Activated naive CD8-positive, alpha-beta T cell (primary cell): ENCODE measurements at regions not wholly inside any gene's neighbourhood (a gene's known extent, or its start where the extent isn't known, plus 50 kb on each side); places are given as distances from the start of the nearest gene placed in this dataset.
A peak's percentile ranks its signal among the peaks of the same experiment; 100 is the strongest.
"Not testable (repeated sequence)": the region's sequence is repeated elsewhere in the genome, so short reads cannot be mapped to it uniquely, and the experiment has no call there.

ENCODE experiments used
- H3K27ac Mint-ChIP-seq: one replicate; pipeline ENCODE4 v1.8.0; 2021; ENCODE audit warnings: mixed read lengths
- H3K27me3 Mint-ChIP-seq: one replicate; pipeline ENCODE4 v1.8.0; 2021; ENCODE audit warnings: mixed read lengths
- H3K36me3 Mint-ChIP-seq: one replicate; pipeline ENCODE4 v1.8.0; 2021; ENCODE audit warnings: mixed read lengths
- H3K4me1 Mint-ChIP-seq: one replicate; pipeline ENCODE4 v1.8.0; 2021; ENCODE audit warnings: low read depth, mixed read lengths
- H3K4me3 Mint-ChIP-seq: one replicate; pipeline ENCODE4 v1.8.0; 2021; ENCODE audit warnings: mild to moderate bottlenecking, mixed read lengths
- H3K9me3 Mint-ChIP-seq: one replicate; pipeline ENCODE4 v1.8.0; 2021; ENCODE audit warnings: low read depth, mixed read lengths

DNA sequence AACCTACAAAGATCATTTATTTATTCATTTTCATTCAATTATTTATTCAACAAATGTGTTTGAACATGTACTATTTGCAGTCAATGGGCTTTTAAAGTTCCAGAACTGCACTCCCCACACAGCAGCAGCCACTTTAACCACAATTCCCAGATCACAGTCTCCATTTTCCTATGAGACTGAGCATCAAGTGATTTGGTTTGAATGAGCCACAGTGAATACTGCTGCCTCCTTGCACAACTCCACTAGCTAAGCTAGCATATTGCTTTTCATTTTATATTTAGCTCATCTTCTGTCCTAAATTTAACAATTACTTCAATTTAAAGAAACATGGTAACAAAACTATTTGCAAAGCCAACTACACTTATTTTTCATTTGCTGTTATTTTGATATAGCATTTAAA lies 353.4 kb upstream of the VRK2 start:
- Mint-ChIP-seq H3K27ac (no peak overlapping the region), H3K4me3 (no peak overlapping the region), H3K36me3 (no peaks in the 10 kb centered on the region), H3K9me3 (peaks cover 17% of the 10 kb centered on the region), H3K4me1 (no peaks in the 10 kb centered on the region), H3K27me3 (no peaks in the 10 kb centered on the region)

DNA sequence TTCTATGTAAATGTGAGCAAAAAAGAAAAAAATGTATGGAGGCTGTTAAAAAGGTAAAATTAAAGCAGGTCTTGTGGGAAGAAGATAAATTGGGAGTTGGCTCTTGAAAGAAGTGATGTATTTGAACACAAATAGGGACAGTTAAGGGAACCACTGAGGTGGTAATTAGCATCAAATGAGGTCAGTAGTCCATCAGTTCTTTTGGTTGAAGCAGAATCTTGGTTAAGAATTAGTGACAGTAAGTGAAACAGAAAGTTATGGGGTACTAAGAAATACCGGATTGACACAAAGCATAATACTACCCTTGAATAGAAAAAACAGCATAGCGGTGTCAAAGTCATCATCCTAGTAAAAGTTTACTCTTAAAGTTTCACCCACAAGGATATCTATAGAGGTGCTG lies 352.6 kb upstream of the VRK2 start:
- Mint-ChIP-seq H3K27me3 (no peaks in the 10 kb centered on the region), H3K9me3 (peaks cover 17% of the 10 kb centered on the region), H3K4me1 (no peaks in the 10 kb centered on the region), H3K36me3 (no peaks in the 10 kb centered on the region), H3K4me3 (no peak overlapping the region), H3K27ac (no peak overlapping the region)

GRCh38 chr2:57696016-57696415 lies 350.6 kb upstream of the VRK2 start:
- no peak overlapping the region for H3K27ac Mint-ChIP-seq

DNA sequence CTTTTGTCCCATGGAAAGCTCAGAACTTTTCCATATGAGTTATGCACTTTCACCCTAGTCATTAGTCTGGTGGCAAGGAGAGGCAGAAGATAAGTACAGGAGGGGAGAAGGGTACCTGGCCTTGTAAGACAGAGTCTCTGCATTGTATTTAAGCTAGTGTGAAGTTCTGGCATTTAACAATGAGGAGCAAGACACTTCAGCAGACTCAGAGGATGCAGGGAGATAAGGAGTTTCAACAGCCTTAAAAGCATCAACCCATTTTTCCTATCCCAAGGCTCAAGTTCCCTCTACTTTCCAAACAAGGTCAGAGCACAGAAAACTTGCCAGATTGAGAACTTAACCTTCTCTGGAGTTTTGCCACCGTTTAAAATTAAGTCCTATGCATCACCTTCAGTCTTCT lies 348.2 kb upstream of the VRK2 start:
- no peak overlapping the region for H3K4me3 Mint-ChIP-seq
- no peak overlapping the region for H3K27ac Mint-ChIP-seq
- no peaks in the 10 kb centered on the region for H3K27me3 Mint-ChIP-seq
- H3K36me3 Mint-ChIP-seq: no peaks in the 10 kb centered on the region
- no peaks in the 10 kb centered on the region for H3K4me1 Mint-ChIP-seq
- no peaks in the 10 kb centered on the region for H3K9me3 Mint-ChIP-seq

More at GRCh38 chr2:57696016-57696415, 350.6 kb upstream of the VRK2 start:
- Mint-ChIP-seq H3K4me3 (no peak overlapping the region), H3K4me1 (no peaks in the 10 kb centered on the region), H3K9me3 (peaks cover 4% of the 10 kb centered on the region), H3K36me3 (no peaks in the 10 kb centered on the region), H3K27me3 (no peaks in the 10 kb centered on the region)

DNA sequence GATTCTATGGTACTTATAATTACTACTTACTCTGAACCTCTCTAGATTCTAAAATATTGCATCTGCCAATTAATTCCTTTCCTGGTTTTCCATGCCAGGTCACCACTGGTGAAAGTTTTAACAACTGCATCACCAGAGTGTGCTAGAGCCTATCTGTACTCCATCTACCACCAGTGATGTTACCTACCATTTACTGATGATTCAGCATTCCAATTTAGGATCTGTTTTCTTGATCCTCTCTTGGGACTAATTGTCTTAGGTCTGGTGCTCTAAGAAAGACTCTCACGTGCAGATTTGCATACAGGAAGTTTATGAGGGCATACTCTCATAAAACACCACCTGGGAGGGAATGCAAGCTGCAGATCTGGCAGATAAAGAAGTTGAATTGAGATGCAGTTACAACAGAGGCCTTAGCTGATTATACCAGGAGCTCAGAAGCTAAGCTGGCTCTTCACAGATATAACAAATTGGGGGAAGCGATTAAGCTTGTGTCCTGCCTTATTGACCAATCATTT lies 347.6 kb upstream of the VRK2 start:
- H3K36me3 Mint-ChIP-seq: no peaks in the 10 kb centered on the region
- H3K9me3 Mint-ChIP-seq: no peaks in the 10 kb centered on the region
- no peaks in the 10 kb centered on the region for H3K27me3 Mint-ChIP-seq
- H3K4me3 Mint-ChIP-seq: no peak overlapping the region
- H3K27ac Mint-ChIP-seq: no peak overlapping the region
- H3K4me1 Mint-ChIP-seq: no peaks in the 10 kb centered on the region

- Mint-ChIP-seq H3K4me1 (no peaks in the 10 kb centered on the region), H3K4me3 (no peak overlapping the region), H3K27me3 (no peaks in the 10 kb centered on the region), H3K36me3 (no peaks in the 10 kb centered on the region), H3K9me3 (no peaks in the 10 kb centered on the region), H3K27ac (no peak overlapping the region)
Observed at GRCh38 chr2:57701391-57701791, 345.2 kb upstream of the VRK2 start.

GRCh38 chr2:57703407-57703806 lies 343.2 kb upstream of the VRK2 start:
- Mint-ChIP-seq H3K9me3 (no peaks in the 10 kb centered on the region), H3K27me3 (no peaks in the 10 kb centered on the region), H3K27ac (no peak overlapping the region), H3K4me3 (no peak overlapping the region), H3K36me3 (no peaks in the 10 kb centered on the region), H3K4me1 (no peaks in the 10 kb centered on the region)

GRCh38 chr2:57707794-57708193 lies 338.8 kb upstream of the VRK2 start:
- not testable (repeated sequence) for H3K9me3 Mint-ChIP-seq, H3K4me1 Mint-ChIP-seq, H3K4me3 Mint-ChIP-seq, H3K36me3 Mint-ChIP-seq, H3K27ac Mint-ChIP-seq, H3K27me3 Mint-ChIP-seq

DNA sequence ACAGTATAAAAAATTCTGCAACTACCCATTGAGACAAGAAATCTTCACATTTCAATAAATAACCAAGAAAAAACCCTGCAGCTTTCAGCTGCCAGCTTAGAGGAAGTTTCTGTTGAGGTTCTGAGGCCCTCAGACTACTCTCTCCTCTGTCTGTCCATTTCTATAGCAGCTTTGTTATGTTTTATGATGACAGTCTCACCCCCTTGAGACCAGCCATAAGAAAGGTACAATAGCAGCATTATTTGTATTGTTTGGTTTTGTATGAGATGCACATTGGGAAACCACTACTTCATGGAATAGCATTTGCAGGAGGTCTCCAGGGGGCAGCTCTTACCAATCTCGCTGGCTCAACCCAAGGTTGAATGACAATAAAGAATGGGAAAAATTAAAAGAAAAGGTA lies 334.6 kb upstream of the VRK2 start:
- Mint-ChIP-seq H3K36me3 (no peaks in the 10 kb centered on the region), H3K4me3 (no peak overlapping the region), H3K27ac (no peak overlapping the region), H3K9me3 (no peaks in the 10 kb centered on the region), H3K27me3 (no peaks in the 10 kb centered on the region), H3K4me1 (no peaks in the 10 kb centered on the region)

GRCh38 chr2:57720728-57721627 lies 325.6 kb upstream of the VRK2 start:
- peaks cover 3% of the 10 kb centered on the region for H3K27me3 Mint-ChIP-seq
- H3K4me1 Mint-ChIP-seq: peaks cover 1% of the 10 kb centered on the region
- no peaks in the 10 kb centered on the region for H3K36me3 Mint-ChIP-seq
- no peak overlapping the region for H3K27ac Mint-ChIP-seq
- peak overlapping the region; percentile 35 for H3K4me3 Mint-ChIP-seq
- H3K9me3 Mint-ChIP-seq: no peaks in the 10 kb centered on the region

DNA sequence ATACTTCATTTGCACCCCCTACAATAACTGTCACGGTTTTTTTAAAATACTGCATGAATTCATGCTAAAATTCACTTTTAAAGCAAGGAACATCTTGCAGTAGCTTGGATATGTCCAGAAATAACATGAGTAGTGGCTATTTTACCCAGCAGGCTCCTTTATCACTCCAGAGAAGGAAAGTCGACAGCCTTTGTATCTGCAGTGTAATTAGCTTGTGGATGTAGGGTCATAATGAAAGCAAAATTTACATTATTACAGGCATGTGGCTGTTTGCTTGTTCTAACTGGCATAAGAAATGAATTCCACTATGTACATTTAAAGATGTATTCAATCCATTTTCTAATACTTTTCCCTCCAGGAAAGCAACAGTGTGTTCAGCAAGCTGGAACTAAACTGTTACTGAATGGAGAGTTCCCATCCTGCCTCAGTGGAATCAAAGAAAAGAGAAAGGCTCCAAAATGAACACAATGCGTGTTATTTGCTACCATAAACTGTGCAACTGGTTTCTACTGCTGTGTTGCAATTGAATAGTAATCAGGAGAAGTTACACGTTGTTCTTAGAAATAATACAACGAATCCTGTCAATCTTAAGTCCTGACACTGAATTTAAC lies 321.2 kb upstream of the VRK2 start:
- Mint-ChIP-seq H3K9me3 (no peaks in the 10 kb centered on the region), H3K4me3 (no peak overlapping the region), H3K27ac (no peak overlapping the region), H3K27me3 (no peaks in the 10 kb centered on the region), H3K36me3 (no peaks in the 10 kb centered on the region), H3K4me1 (no peaks in the 10 kb centered on the region)

GRCh38 chr2:57726294-57726693 lies 320.3 kb upstream of the VRK2 start:
- H3K27ac Mint-ChIP-seq: no peak overlapping the region
- H3K4me1 Mint-ChIP-seq: no peaks in the 10 kb centered on the region
- no peak overlapping the region for H3K4me3 Mint-ChIP-seq
- no peaks in the 10 kb centered on the region for H3K9me3 Mint-ChIP-seq
- H3K27me3 Mint-ChIP-seq: no peaks in the 10 kb centered on the region
- H3K36me3 Mint-ChIP-seq: no peaks in the 10 kb centered on the region

- Mint-ChIP-seq H3K4me1 (no peaks in the 10 kb centered on the region), H3K27ac (no peak overlapping the region), H3K36me3 (no peaks in the 10 kb centered on the region), H3K4me3 (no peak overlapping the region), H3K27me3 (no peaks in the 10 kb centered on the region), H3K9me3 (no peaks in the 10 kb centered on the region)
Observed at GRCh38 chr2:57728691-57729090, 317.9 kb upstream of the VRK2 start.

- no peaks in the 10 kb centered on the region for H3K27me3 Mint-ChIP-seq
- no peak overlapping the region for H3K27ac Mint-ChIP-seq
- H3K9me3 Mint-ChIP-seq: no peaks in the 10 kb centered on the region
Observed at GRCh38 chr2:57733956-57734355, 312.6 kb upstream of the VRK2 start.

GRCh38 chr2:57740891-57741290 lies 305.7 kb upstream of the VRK2 start:
- no peaks in the 10 kb centered on the region for H3K4me1 Mint-ChIP-seq
- no peaks in the 10 kb centered on the region for H3K9me3 Mint-ChIP-seq
- H3K4me3 Mint-ChIP-seq: no peak overlapping the region
- H3K27ac Mint-ChIP-seq: no peak overlapping the region
- H3K36me3 Mint-ChIP-seq: no peaks in the 10 kb centered on the region
- peaks cover 2% of the 10 kb centered on the region for H3K27me3 Mint-ChIP-seq

More at GRCh38 chr2:57733956-57734355, 312.6 kb upstream of the VRK2 start:
- H3K4me1 Mint-ChIP-seq: no peaks in the 10 kb centered on the region
- no peak overlapping the region for H3K4me3 Mint-ChIP-seq
- no peaks in the 10 kb centered on the region for H3K36me3 Mint-ChIP-seq
